ENCODE measurements at regions not wholly inside any gene's neighbourhood (a gene's known extent, or its start where the extent isn't known, plus 50 kb on each side); places are given as distances from the start of the nearest gene placed in this dataset.

- TF ChIP-seq CTCF (IDR thresholded peaks at IDR 0.05) (no peak), POLR2A (IDR thresholded peaks at IDR 0.05) (no peak)
These were observed 204.0 kb upstream of the PITRM1 start for GRCh38 chr10:3376631-3377030.
